GM19025 (cell line): ENCODE measurements at regions not wholly inside any gene's neighbourhood (a gene's known extent, or its start where the extent isn't known, plus 50 kb on each side); places are given as distances from the start of the nearest gene placed in this dataset.

ENCODE experiments used
- ATAC-seq: cut with Tn5 transposase; IDR thresholded peaks from one replicate; pipeline ENCODE4 v1.9.1; 2021; ENCODE audit warnings: mild to moderate bottlenecking, low read depth, moderate library complexity; ENCODE audit not compliant: unreplicated experiment

DNA sequence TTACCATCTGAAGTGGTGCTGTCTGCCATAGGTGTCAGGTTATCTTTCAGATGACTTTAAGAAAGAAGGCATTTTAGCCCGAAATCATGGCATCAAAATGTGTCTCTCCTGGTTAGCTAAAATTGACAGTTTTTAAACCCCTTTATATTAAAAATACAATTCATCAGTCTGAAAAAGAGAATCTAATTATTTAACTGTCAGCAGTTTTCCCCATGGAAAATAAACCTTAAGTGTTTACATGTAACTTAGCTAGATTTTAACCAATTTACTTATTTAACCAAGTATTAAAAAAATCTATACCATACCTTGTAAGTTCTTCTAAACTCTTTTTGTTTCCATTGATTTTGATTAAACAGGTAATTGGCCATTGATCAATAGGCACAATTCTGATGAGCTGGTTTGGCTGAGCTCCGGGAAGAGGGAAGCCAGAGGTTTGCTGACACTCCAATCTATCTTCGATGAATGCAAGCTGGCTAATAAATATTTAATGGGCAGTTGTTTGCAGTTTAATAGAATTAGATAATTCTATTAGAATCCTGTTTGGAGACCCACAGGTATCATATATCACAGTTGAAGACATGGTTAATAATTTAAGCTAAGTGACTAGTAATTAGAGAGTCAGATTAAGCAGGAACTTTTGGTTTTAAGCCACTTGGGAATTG, 114.0 kb downstream of the MAT2B start:
- no peak for ATAC-seq

DNA sequence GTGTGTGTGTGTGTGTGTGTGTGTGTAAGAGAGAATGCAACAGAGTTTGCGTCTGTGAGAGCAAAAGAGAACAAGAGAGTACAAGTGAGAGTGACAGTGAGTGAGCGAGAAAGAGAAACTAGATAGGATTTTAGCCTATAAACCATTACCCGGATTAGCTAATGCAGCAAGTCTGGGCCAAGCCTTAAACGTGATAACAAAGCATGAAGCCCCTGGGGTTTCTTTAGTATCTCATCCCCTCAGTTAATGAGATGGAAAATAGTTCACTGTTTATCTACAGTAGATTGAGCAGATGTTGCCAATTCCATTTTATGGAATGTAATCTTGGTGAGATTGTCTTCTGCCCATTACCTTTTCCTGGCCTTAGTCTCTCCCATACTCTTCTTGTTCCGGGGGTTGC, 114.5 kb downstream of the MAT2B start:
- no peak for ATAC-seq

DNA sequence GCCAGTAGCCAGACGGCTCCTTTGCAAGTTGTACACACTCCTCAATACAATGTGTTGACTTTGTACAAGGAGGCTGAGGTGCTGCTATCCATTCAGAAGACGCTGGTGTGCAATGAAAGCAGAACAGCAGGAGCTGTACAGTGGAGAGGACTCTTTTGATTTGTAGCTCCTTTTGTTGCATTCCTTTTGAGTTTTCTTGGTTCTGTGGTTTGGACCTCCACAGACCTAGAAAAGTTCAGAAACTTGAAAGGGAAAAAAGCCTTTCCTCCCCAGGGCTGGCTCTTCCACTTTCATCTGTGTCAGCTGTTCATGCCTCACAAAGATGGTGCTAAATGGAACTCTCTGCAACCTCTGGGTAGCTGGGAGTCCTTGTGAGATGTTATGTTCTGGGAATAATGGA, 117.4 kb downstream of the MAT2B start:
- ATAC-seq = no peak

DNA sequence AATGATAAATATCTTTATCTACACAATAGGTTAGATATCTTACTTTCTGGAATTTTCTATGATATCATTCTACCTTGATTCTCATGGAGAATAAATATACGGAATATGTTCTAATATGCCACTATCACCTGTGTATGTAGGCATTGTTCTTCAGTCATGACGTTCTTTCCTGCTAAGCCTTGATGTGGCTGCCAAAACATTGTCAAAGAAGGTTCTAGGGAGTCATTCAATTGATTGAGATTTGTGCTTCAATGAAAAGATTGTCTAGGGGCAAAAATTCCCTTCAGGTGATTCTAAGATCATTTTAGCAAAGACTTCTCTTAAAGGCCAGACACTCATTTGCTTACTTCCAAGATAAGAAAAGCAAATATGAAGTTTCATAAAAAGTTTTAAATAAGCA, 118.1 kb downstream of the MAT2B start:
- no peak for ATAC-seq

DNA sequence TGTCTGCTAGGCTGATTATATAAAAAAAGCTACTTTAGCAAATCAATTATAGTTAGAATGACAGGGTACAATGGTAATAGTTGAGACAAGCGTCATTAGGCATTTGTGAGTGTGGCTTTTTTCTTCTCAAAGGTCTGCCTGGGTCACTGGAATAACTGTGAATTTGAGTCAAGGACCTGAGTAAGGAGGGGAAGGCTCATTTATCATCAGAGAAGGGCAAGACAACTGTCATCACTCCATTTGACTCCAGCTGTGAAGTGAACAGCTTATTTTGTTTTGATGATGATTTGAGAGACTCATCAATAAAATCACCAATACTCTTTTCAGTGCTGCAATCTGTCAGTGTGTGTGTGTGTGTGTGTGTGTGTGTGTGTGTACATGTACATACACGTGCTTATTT, 118.6 kb downstream of the MAT2B start:
- ATAC-seq = no peak

DNA sequence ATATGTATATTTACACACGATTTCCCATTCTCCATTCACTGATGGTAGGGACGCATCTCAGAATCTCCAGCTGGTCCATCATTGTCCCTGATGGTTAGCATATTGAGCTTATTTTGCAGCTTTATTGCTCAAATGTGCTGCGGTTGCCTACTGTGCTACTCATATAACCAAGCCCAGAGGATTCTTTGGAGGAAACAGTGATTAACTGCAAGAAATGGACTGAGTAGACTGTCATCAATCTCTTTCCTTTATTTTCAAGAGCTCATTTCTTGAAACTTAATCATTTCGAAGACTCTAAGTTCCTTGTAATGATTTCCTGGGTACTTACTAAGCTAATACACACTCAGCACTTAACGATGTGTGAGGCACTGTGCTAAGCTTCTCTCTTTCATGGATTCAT, 119.0 kb downstream of the MAT2B start:
- no peak for ATAC-seq

DNA sequence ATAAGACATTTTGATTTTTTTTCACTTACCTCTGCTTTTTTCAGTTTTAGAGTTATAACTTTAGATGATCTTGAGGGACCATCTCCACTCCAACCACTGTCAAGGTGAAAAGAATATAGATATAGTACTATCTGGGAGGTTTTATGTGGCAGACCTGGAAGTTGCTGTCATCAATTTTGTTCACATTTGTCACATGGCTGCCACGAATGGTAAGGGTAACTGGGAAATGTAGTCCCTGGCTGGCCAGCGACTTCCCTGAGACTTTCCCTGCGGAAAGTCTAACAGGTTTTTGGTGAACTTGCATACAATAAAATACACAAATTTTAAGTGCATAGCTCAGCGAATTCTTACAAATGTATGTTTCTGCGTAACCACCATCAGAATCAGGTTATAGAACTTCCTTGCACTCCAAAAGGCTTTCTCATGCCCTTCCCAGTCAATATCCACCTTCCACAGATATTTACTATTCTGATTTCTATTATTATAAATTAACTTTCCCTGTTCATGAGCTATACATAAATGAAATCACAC, 121.5 kb downstream of the MAT2B start:
- ATAC-seq = no peak

DNA sequence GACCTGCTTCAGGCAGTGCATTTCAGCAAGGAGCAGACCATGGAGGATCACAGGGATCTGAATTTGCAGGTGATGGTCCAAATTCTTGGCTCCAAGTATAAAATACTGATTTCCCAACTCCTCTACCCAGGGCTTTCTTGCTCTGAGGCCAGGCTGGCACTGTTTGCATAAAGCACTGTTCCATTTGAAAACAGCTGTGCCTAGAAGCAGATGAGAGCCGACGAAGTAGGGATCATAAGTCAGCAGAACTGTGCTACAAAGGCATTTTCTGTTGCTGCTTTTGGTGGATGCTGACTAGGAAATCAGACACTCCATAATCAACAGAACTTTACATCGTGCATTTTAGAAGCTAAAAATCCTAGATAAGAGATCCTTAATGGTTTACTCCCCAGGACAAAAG, 126.4 kb downstream of the MAT2B start:
- no peak for ATAC-seq

DNA sequence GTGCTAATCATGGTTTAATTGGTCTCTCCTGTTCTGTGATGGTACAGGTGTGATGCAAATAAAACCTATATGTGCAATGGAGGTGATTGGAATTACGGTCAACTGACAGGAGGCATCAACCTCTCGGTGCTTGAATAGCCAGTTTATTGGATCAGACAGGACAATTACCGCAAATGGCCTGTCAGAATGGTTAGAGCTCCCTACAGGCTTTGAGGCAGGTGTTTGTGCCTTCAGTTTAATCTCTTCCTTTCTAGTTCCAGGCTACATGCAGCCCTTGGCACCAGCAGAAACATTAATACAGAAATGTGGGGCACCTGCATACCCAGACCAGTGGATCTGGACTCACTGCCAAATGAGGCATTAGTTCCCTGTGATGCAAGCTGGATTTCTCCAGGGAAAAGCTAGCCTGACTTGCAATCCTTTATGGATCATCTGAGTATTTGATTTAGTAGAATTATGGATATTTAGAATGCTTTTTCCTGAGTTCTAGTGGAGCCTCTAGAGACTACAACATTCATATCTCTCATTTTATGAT, 128.6 kb downstream of the MAT2B start:
- ATAC-seq = no peak

DNA sequence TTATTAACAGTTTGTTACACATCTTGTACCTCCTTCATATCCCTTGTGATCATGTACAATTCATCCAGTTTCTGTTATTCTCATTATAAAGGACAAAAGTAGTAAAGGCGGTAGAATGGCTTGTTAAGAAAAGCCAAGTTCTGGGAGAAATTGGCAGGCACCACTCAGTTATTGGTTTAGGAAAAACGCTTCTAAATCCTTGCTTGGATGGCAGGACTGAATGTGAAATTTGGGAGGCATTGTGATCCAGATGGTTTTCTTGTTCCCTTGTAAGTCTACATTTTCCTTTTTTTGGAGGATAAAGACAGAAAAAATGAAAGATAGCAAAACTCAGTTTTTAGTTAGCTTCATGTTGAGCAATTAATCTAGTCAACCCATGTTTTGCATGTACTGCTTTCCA, 130.2 kb downstream of the MAT2B start:
- no peak for ATAC-seq

DNA sequence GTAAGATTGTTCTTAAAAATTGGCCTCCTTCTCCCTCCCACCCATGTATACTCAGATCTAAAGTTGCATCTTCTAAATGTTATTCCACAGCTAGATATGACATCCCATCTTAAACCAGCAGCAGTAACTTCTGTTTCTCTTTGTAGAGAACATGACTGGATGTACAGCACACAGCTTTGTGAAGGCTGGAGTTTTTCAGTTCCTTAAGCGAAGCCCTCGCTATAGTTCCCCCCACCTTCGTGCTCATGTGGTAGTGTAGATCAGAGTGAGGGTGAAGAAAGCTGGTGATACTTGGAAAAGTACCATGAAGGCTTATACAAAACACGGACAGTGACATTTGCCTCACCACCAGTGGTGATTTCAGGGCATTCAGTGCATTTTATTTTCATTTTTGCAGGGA, 137.5 kb downstream of the MAT2B start:
- no peak for ATAC-seq

DNA sequence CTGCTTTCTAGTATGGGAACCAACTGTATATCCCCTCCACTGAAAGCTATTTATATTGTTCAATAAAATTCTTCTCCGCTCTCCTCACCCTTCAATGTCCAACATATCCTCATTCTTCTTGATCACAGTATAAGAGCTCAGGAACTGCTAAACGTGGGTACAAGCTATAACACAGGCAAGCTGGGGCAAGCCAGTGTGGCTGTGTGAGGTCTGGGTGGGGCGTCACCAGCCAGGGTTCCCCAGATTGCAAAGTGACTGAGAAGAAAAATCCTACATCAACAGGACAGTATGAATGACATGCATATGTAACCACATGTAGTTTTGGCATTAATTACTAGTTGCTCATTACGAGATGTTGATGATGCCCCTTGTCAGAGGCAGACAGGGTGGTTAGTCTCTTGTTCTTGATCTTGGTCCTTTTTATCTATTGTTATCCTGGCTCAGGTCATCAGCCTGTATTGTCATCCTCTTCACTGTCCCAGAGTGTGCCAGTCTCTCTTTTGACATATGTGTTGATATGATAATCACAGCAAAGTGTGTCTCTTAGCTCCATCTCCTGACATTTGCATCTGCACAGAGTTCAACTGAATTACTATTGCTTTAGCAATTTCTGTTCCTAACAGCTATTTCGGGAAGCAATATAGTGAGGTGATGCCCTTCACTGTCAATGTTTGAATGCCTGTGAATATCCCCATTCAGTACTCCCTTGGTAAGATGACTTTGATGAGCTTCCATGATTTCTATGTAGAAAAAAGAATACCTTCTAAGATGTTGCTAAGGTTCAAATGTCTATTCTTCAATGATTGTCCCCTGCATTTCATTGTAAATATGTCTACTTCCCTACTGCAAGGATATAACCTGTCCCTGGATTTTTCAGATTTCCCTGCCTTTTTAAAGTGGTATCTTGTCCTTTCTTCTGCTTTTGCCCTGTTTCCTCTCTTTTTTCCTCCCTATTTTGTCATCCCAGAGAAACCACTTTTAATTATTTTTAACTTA, 140.3 kb downstream of the MAT2B start:
- ATAC-seq = no peak

DNA sequence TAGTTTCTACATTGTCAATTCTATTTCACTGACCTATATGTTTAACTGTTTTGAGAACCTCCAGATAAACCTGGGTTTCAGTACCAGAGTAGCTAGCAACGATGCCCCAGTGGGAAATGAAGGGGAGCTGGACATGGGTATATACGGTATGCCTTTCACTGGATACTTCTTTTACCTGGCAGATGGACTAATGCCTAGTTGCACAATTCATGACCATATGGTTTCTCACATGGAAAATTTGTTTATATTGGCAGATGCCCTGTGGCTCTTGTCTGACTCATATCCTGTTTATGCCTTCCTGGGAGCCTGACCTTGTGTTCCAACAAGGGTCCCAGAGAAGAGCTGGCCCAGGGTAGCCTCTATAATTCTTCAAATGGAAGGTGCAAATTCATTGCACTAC, 144.1 kb downstream of the MAT2B start:
- ATAC-seq = no peak

DNA sequence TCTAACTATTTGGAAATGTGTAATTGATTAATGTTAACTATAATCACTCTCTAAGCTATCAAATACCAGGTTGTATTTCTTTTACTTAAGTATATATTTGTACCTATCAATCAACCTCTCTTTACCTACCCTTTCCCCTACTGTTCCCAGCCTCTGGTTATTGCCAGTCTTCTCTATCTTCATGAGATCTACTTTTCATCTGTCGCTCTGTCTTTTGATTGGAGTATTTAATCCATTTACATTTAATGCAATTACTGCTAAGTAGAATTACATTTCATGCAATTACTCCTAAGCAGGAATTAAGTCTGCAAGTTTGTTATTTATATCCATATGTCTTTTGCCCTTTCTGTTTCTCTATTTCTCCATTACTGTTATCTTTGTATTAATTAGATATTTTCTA, 148.1 kb downstream of the MAT2B start:
- ATAC-seq = no peak

DNA sequence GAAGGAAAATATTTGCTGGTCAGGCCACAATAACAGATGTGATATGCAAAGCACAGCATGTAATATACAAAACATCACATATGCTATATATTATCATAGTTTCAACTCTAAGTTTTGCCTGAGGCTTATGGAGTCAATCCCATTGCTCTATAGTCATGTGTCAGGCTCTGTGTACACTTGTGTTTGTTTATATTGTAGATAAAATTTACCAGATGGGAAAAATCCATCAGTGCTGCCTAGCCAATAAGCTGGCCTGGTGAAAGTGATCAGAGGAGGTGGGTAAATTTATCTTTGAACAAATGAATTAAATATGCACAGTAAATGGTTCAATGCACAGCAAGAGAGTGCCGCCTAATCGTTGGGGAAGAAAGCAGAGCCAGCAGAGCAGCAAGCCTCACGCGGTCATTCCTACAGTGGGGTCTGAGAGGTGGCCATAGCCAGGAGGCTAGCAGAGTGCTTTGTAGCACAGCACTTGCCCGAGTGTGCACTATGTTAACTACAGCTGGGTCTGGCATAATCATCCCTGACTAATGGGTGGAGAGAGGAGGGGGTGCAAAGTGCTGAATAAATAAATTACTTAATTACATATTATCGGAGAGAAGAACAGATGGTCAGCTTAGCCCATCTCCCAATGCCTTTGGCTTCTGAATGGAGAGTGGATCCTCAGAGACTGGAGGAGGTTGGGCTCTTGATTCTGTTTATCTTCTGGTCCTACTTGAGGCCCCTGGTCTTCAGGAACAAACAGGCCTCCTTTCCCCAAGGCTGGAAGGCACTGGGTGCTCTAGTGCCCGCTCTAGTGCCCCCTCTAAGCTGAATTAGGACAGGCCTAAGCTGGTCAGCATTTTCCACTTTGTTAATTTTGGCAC, 153.5 kb downstream of the MAT2B start:
- ATAC-seq = no peak

DNA sequence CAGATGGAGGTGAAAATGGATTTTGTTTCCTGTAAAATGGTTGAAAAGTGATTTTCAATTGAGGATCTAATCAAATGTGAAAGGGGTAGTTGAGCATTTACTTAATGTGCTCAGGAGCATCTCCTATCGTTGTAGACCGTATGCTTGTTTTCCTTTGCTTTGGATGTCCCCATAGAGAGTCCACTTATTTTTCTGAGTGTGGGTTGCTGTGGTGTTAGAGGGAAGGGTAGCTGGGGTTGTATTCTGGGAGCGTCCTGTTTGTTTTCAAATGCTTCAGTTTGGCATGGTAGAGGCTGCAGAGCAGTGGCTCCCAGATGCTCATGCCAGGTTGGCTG, 154.1 kb downstream of the MAT2B start:
- ATAC-seq = no peak

DNA sequence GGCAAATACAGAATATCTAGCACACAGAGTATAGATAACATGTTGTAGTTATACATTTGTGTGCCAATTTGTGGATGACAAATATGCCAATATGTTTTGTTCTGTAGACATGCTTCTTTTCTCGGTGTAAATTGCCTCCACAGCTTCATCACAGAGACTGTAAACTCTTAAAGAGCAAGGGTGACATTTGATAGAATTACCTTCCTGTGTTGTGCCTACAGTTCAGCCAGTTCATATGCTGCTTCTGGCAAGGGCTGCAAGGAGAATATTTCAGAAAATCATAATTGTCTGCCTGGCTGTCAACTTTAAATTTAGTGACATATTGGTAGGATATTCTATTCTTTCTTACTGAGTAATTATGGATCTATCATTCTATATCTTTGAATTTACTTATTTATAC, 155.1 kb downstream of the MAT2B start:
- ATAC-seq = no peak

DNA sequence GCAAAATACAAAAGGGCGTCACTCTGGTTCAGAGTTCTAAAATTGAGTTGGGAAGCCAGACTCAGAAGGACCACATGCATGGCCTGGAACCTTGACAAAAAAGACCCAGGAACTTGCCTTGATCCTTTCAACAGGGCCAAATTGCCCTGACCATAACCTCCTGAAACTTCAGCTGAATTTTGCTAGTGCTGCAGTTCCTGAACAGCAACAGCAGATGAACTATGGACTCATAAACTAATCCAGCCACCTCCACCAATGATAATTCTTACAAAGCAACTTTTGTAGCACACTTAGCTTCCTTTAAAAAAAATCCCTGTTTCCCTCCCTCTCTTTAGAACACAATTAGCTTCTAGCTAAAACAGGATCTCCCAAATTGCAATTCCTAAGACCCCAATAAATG, 155.9 kb downstream of the MAT2B start:
- ATAC-seq = no peak

DNA sequence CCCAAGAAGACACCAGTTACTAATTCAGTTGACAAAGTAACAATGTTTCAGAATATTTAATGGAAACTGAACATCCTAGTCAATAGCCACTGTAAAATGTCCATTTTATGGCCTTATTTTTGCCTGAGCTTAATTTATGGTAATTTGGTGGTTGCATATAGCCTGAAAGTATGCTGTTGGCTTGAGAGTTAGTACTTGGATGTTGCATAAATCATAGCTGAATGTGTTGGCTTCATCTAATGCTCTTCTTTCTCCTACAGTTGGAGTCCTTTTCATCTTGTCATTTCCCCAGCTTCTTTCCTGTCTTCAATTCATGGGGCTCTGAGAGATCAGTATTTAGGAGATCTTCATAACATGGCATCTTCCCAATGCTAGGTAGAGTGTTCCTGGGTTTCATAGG, 164.6 kb downstream of the MAT2B start:
- no peak for ATAC-seq

DNA sequence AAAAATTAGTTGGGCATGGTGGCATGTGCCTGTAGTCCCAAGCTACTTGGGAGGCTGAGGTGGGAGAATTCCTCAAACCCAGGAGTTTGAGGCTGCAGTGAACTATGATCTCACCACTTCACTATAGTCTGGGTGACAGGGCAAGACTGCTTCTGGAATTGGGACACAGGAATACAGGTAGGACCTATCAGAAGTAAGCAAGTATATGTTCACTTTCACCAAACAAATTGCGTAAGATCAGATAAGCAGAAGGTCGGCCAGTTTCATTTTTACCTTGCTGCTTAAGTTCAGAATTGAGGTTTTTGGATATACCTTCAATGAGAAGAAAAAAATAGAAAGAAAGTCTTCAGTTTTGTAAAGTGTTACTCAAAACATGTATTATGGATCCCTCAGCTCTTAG, 171.7 kb downstream of the MAT2B start:
- ATAC-seq = no peak

DNA sequence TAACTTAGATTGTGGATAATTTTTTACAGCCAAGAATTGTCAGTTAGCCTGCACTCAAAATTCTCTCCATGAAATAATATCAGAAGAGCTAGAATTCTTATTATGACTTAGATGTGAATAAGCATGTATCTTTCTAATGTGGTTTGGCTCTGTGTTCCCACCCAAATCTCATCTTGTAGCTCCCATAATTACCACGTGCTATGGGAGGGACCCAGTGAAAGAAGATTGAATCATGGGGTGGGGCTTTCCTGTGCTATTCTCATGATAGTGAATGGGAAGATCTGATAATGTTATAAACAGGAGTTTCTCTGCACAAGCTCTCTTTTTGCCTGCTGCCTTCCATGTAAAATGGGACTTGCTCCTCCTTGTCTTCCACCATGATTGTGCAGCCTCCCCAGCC, 176.8 kb downstream of the MAT2B start:
- ATAC-seq = no peak
